Glutamatergic neuron (in vitro differentiated cells): ENCODE measurements at regions not wholly inside any gene's neighbourhood (a gene's known extent, or its start where the extent isn't known, plus 50 kb on each side); places are given as distances from the start of the nearest gene placed in this dataset.

Experiments
- DNase-seq: peaks from one replicate; pipeline ENCODE4 v3.0.0; 2022
- H3K27ac Mint-ChIP-seq: one replicate; pipeline ENCODE4 v1.8.0; 2020; ENCODE audit warnings: mild to moderate bottlenecking, mixed read lengths, inconsistent platforms; ENCODE audit not compliant: unreplicated experiment
- H3K27me3 Mint-ChIP-seq: one replicate; pipeline ENCODE4 v1.8.0; 2020; ENCODE audit warnings: mild to moderate bottlenecking, moderate library complexity, mixed read lengths, inconsistent platforms; ENCODE audit not compliant: unreplicated experiment
- H3K36me3 Mint-ChIP-seq: one replicate; pipeline ENCODE4 v1.8.0; 2020; ENCODE audit warnings: mild to moderate bottlenecking, mixed read lengths, inconsistent platforms; ENCODE audit not compliant: unreplicated experiment
- H3K4me1 Mint-ChIP-seq: one replicate; pipeline ENCODE4 v1.8.0; 2020; ENCODE audit warnings: mild to moderate bottlenecking, low read depth, mixed read lengths, inconsistent platforms; ENCODE audit not compliant: unreplicated experiment
- H3K4me3 Mint-ChIP-seq: one replicate; pipeline ENCODE4 v1.8.0; 2020; ENCODE audit warnings: mild to moderate bottlenecking, mixed read lengths, inconsistent platforms; ENCODE audit not compliant: unreplicated experiment
- H3K9me3 Mint-ChIP-seq: one replicate; pipeline ENCODE4 v1.8.0; 2020; ENCODE audit warnings: mild to moderate bottlenecking, moderate library complexity, mixed read lengths, inconsistent platforms; ENCODE audit not compliant: unreplicated experiment
- CTCF ChIP-seq: fragments of 200-600 bp; sonication (generic); IDR thresholded peaks from one replicate; pipeline ENCODE4 v1.5.0; 2021; ENCODE audit not compliant: partially characterized antibody, unreplicated experiment

GRCh38 chr2:56807861-56808260, 624.1 kb downstream of the CCDC85A start:
- no peak overlapping the region for H3K4me3 Mint-ChIP-seq
- H3K27ac Mint-ChIP-seq, result no peak overlapping the region
- H3K9me3 Mint-ChIP-seq, result peaks cover 2% of the 10 kb centered on the region
- no peak for TF ChIP-seq CTCF
- no peaks in the 10 kb centered on the region for H3K36me3 Mint-ChIP-seq
- no peaks in the 10 kb centered on the region for H3K4me1 Mint-ChIP-seq
- DNase-seq, result no peak
- H3K27me3 Mint-ChIP-seq, result no peaks in the 10 kb centered on the region

GRCh38 chr2:56811401-56811800, 627.6 kb downstream of the CCDC85A start:
- TF ChIP-seq CTCF, result no peak
- no peaks in the 10 kb centered on the region for H3K36me3 Mint-ChIP-seq
- H3K9me3 Mint-ChIP-seq, result peaks cover 2% of the 10 kb centered on the region
- no peaks in the 10 kb centered on the region for H3K4me1 Mint-ChIP-seq
- DNase-seq, result no peak
- H3K27ac Mint-ChIP-seq, result no peak overlapping the region
- peaks cover 1% of the 10 kb centered on the region for H3K27me3 Mint-ChIP-seq
- no peak overlapping the region for H3K4me3 Mint-ChIP-seq

GRCh38 chr2:56812432-56812831, 628.6 kb downstream of the CCDC85A start:
- H3K36me3 Mint-ChIP-seq, result no peaks in the 10 kb centered on the region
- H3K27me3 Mint-ChIP-seq, result peaks cover 1% of the 10 kb centered on the region
- no peak for TF ChIP-seq CTCF
- H3K9me3 Mint-ChIP-seq, result peaks cover 2% of the 10 kb centered on the region
- H3K27ac Mint-ChIP-seq, result no peak overlapping the region
- no peak for DNase-seq
- no peak overlapping the region for H3K4me3 Mint-ChIP-seq
- no peaks in the 10 kb centered on the region for H3K4me1 Mint-ChIP-seq

- no peak overlapping the region for H3K4me3 Mint-ChIP-seq
- no peak overlapping the region for H3K27ac Mint-ChIP-seq
- H3K36me3 Mint-ChIP-seq, result peaks cover 6% of the 10 kb centered on the region
- DNase-seq, result no peak
- H3K27me3 Mint-ChIP-seq, result peaks cover 1% of the 10 kb centered on the region
- no peak for TF ChIP-seq CTCF
- H3K9me3 Mint-ChIP-seq, result peaks cover 3% of the 10 kb centered on the region
- H3K4me1 Mint-ChIP-seq, result no peaks in the 10 kb centered on the region
These were observed 629.7 kb downstream of the CCDC85A start for GRCh38 chr2:56813490-56813889.

- H3K27me3 Mint-ChIP-seq, result peaks cover 3% of the 10 kb centered on the region
- H3K9me3 Mint-ChIP-seq, result peaks cover 1% of the 10 kb centered on the region
- no peak overlapping the region for H3K4me3 Mint-ChIP-seq
- H3K36me3 Mint-ChIP-seq, result peaks cover 6% of the 10 kb centered on the region
- H3K27ac Mint-ChIP-seq, result no peak overlapping the region
- TF ChIP-seq CTCF, result no peak
- no peaks in the 10 kb centered on the region for H3K4me1 Mint-ChIP-seq
- DNase-seq, result no peak
These were observed 632.9 kb downstream of the CCDC85A start for GRCh38 chr2:56816666-56817065.
